Kidney tubule cell (primary cell): ENCODE measurements at regions not wholly inside any gene's neighbourhood (a gene's known extent, or its start where the extent isn't known, plus 50 kb on each side); places are given as distances from the start of the nearest gene placed in this dataset.
"Not testable (repeated sequence)": the region's sequence is repeated elsewhere in the genome, so short reads cannot be mapped to it uniquely, and the experiment has no call there.

Experiments used
- DNase-seq: peaks from one replicate; pipeline ENCODE4 v3.0.0-alpha.2; 2018; ENCODE audit warnings: low spot score

GRCh38 chrX:152079768-152080167, 58.6 kb downstream of the MAGEA10 start:
- DNase-seq: no peak

- DNase-seq: no peak
These were observed 64.2 kb downstream of the MAGEA10 start for GRCh38 chrX:152074163-152074562.

- DNase-seq: peak; percentile 64
These were observed 66.1 kb downstream of the MAGEA10 start for GRCh38 chrX:152072236-152072635.

- peak; percentile 30 for DNase-seq
These were observed 68.2 kb downstream of the MAGEA10 start for GRCh38 chrX:152070144-152070543.

DNA sequence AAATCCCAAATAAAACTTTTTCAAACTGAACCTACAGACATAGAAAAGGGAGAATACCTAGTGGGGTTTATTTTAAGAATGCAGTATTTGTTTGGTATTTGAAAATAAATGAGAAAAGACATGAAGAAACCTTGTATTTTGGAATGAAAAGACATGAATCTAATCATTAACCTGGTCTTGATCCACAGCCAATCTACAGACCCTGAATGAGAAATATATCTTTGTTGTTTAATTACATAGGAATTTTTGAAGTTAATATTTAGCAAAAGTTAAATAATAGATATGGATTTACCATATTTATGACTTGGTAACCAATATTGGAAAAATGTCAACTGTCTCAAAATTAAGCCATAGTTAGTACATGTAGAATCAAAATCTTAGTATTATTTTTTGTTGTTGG, 76.8 kb downstream of the MAGEA10 start:
- no peak for DNase-seq

DNA sequence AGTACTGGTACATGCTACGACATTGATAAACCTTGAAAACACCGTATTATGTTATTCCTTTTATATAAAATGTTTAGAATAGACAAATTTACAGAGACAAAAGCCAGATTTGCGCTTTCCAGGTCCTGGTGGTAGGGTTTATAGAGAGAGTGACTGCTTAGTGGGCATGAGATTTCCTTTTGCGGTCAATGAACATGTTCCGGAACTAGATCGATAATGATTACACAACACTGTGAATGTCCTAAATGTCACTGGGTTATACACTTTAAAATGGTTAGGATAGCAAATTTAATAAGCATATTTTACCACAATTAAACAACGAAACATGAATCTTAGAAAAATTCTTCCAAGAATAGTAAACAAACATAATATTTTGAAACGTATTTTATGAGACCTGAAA, 77.3 kb downstream of the MAGEA10 start:
- no peak for DNase-seq

GRCh38 chrX:152050623-152051022, 76.1 kb upstream of the GABRE start:
- not testable (repeated sequence) for DNase-seq

DNA sequence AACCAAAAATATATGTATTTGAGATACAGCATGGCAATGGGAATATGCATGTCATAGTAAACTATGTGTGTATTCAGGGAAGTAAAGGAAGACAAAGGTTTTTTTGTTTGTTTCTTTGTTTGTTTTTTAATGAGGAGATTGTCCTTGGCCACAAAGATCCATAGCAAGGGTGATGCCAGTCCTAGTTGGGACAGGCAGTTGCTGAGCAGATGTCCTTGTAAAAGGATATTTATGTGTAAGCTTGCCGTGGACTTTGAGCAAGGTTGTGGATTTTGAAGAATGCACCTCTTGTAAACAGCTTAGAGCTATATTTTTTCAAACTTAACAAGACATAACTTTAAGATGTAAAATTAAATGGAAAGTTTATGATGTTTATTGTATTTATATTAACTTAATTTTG, 69.9 kb upstream of the GABRE start:
- no peak for DNase-seq

DNA sequence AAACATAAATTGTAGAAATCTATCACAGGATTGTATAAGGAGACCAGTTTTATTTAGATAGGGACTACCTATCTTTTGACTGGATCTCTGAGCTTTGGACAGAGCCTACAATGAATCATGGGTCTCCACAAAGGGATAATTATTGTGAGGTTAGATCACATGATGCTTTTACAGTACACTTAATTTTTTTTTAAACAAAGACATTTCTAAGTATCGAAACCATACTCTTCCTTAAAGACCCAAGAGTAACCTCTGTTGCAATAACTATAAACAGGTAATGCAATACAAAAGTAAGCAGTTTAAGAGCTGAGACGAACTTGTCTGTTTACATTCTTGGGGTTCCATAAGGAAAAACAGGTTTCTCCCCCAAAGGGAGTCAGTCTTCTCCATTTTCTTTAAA, 64.3 kb upstream of the GABRE start:
- no peak for DNase-seq

DNA sequence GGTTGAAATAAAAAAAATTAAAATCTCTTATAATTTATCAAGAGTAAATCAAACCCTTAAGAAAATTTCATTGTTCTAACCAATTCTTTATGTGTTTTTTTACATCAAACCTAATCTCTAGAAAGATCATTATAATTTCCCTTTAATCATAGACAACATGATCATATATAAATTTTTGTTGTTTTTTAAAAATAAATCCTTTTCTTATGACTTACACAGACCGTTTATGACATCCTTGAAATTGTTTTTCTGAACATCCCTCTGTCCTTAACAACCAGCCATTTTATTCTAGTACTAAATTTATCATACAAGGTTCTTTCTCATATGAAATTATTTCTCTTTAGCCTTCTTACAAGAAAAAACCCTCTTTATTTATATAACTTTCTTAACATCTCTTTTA, 62.7 kb upstream of the GABRE start:
- DNase-seq: no peak

DNA sequence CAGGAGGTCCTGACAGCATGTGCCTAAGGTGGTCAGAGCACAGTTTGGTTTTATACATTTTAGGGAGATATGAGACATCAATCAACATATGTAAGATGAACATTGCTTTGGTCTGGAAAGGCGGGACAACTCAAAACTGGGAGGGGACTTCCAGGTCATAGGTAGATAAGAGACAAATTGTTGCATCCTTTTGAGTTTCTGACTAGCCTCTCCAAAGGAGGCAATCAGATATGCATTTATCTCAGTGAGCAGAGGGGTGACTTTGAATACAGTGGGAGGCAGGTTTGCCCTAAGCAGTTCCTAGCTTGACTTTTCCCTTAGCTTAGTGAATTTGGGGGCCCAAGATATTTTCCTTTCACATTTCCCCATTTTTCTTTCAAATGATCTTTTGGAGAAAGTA, 56.9 kb upstream of the GABRE start:
- not testable (repeated sequence) for DNase-seq

GRCh38 chrX:152028579-152028978, 54.1 kb upstream of the GABRE start:
- no peak for DNase-seq

DNA sequence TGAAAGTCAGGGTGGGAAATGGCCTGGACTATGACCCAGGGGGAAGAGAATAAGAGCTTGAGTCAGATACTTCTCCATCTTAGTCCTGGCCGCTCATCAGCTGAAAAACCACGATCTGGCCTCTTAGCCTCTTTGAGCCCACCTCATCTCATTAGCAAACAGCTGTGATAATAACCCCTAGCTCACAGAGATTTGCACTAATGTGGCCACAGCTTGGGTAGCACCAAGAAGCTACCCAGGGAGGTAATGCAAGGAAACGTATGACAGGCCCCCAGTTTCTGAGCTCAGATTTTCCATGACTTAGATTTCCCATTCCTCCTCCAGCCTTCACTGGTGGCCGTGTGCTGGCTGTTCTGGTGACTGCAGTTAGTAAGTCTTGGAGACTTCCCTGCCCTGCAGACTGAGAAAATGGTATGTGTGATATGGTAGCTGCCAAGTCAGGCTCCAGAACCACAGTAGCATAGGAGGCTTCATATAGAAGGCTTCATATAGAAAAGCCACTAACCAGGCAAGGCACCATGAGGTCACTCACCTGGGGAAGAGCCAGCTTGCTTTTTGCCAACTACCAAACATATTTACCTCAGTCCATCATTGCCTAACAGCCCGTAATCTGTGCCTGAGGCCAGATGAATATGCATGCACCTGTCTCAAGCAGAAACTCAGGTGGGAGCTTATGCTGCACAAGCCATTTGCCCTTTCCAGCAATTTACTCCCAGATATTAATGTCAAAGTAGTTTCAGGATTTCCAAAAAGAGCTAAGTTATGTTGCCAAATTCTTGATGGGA, 51.4 kb upstream of the GABRE start:
- no peak for DNase-seq

DNA sequence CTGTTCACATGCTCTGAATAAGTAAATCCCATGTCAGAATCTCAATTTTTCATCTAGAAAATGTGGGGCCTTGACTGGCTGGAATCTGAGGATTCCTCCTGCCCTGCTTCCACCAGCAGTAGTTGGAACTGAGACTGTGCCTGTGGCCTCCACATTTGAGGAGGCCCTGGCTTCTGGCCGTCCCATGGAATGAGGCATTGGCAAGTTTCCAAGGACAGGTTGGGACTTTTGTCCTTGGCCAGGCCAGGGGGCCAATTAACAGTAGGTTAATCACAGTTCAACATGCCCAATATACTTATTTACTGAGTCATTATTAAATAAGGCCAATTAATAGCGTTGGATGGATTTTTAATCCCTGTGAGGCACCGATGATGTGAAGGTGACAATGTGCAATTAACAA, 50.2 kb upstream of the GABRE start:
- no peak for DNase-seq
